NCI-H2227 (cell line): ENCODE measurements at regions not wholly inside any gene's neighbourhood (a gene's known extent, or its start where the extent isn't known, plus 50 kb on each side); places are given as distances from the start of the nearest gene placed in this dataset.
"Not testable (repeated sequence)": the region's sequence is repeated elsewhere in the genome, so short reads cannot be mapped to it uniquely, and the experiment has no call there.

ENCODE experiments used
- DNase-seq: peaks from one replicate; lab custom pipeline; 2025; ENCODE audit not compliant: unreplicated experiment; lab: John Stamatoyannopoulos, UW

DNA sequence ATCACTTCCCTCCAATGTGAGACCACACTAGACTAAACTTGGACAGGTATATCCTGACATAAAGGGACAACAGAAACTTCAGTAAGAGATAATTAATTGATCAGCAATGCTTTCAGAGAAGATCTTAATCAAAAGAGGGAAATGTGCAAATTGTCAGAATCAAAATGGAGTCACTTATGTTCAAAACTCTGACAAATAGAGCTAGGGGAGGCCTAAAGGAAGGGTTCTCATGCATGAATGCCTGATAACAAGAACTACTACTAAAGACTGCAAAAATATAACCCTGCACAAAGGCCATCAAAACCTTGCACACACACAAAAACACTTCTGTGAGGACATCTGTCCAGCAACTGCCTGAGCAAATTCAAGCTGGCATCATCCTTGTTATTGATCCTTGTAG is 637.5 kb upstream of the INTU start:
- DNase-seq: no peak

GRCh38 chr4:127000110-127000509 is 632.6 kb upstream of the INTU start:
- no peak for DNase-seq

DNA sequence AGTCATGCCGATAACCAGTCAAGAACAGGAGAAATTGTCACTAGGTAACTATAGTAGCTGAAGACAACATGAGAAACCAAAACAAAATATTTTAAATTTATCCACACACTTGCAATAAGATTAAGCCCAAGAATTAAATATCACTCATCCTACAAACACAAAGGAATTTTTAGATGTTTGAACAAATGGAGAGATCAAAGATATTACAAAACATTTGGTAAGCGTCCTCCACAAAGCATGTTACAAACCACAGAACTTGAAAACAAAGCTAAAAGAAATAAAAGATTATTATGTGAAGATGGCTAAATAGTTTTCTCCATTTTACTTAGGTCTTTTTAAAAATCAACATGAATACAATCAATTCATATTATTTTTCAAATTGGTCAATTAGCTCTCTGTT is 631.9 kb upstream of the INTU start:
- DNase-seq: no peak

- DNase-seq: no peak
Measured at GRCh38 chr4:127001933-127002332, 630.8 kb upstream of the INTU start.

- DNase-seq: no peak
Measured at GRCh38 chr4:127006446-127006877, 626.3 kb upstream of the INTU start.

- no peak for DNase-seq
Measured at GRCh38 chr4:127007305-127007704, 625.5 kb upstream of the INTU start.

DNA sequence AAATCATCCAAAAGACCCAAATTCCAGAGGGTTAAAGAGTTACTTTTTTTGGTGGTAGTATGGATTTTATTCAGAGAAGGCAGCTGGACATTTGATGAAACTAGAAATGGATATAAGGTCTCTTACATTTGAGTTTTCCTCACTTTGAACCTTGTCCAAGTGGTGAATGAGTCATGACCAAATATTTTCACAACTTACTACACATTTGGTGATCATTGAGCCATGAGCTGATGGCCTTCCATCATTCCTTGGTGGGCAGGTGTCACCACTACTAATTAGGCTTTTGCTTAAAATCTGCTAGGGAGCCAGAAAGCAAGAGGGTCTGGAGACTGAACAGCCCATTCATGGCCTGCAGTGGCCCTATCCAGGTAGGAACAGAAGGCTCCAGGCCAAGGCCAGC is 620.2 kb upstream of the INTU start:
- no peak for DNase-seq

DNA sequence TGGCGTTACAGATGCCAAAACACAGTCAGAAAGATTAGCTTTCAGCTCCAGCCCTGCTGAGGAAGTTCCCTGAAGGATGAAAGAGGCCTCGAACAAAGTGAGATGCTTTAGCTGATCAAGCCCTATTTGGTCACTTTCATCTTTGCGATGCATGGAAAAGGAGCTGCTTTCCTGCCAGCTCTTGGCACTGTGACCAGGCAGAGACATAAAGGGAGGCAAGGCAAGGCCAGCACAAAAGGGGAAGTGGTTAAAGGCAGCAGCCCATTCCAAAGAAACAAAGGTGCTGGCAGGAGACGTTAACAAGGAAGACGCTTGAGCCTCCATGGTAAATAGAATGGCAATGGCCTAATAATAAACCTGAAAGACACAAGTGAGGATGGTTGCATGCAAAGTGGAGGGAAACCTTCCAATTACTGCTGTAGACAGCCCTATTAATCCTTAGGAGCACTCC is 617.1 kb upstream of the INTU start:
- DNase-seq: no peak

- no peak for DNase-seq
Measured at GRCh38 chr4:127018381-127018780, 614.4 kb upstream of the INTU start.

DNA sequence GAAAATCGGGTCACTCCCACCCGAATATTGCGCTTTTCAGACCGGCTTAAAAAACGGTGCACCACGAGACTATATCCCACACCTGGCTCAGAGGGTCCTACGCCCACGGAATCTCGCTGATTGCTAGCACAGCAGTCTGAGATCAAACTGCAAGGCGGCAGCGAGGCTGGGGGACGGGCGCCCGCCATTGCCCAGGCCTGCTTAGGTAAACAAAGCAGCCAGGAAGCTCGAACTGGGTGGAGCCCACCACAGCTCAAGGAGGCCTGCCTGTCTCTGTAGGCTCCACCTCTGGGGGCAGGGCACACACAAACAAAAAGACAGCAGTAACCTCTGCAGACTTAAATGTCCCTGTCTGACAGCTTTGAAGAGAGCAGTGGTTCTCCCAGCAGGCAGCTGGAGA is 611.9 kb upstream of the INTU start:
- DNase-seq: not testable (repeated sequence)

GRCh38 chr4:127036296-127036695 is 596.5 kb upstream of the INTU start:
- no peak for DNase-seq

DNA sequence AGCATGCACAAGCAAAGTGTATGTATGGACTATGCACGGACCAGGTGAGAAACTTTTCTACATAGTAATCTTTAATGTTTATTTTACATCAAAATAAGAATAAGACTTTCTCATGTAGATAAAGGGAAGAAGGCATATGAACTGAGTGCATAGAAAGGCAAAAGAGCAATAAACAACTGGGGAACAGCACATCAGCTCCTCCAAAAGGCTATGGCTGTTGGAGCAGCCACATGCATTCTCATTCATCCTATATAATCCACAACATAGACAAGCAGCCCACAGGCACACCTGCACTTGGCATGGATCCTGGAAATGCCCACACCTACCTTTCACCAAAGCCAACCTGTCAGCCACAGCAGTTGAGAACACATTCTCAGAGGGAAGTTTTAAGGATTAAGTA is 586.9 kb upstream of the INTU start:
- no peak for DNase-seq

GRCh38 chr4:127047930-127048329 is 584.8 kb upstream of the INTU start:
- DNase-seq: no peak

DNA sequence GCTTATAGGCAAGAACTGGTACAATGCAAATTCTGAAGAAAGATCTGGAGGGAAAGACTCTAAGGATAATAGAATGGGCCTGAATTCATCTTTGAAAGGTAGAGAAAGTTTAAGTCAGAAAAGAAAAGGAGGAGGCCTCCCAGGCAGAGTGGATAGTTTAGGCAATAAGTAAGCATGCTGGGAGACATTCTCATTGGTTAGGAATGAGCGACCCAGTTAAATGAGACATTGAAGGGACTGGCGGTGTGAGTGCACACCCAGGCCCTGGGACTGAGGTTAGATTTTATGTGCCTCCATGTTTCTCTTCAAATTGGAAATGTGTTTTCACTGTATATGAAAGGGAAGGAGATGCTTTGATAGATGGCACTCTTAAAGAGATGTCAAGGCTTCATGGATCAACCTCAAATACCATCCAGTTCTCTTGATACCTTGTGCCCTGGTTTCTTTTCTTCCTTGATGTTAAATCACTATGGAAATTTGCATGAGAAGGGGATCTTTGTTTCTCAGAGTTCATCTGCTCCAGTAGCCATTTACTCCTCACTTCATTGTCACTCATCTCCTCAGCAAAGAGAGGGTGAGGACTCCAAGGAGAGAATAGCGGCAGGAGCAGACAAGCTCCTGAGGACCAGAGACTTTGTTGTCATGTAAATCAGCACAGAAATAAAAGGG is 584.2 kb upstream of the INTU start:
- no peak for DNase-seq

DNA sequence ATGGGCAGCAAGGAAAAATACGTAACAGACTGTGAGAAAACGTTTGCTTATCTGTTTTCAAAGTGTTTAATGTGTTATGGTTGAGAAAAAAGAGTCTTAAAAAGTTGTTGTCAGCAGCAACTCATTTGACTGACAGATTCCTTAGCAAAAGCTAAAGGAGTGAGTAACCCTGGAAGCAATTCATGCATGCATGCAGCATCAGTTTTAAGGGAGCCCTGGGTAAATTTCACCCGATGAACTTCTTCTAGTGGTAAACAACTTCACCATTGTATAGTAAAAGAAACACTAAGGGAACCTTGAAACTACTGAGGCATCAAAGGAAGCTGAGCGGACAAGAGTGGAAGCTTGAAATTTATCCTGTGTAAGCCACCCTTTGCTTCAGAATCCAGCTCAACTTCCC is 583.2 kb upstream of the INTU start:
- DNase-seq: no peak

GRCh38 chr4:127052742-127053141 is 580.0 kb upstream of the INTU start:
- DNase-seq: no peak

GRCh38 chr4:127055357-127055756 is 577.4 kb upstream of the INTU start:
- no peak for DNase-seq

DNA sequence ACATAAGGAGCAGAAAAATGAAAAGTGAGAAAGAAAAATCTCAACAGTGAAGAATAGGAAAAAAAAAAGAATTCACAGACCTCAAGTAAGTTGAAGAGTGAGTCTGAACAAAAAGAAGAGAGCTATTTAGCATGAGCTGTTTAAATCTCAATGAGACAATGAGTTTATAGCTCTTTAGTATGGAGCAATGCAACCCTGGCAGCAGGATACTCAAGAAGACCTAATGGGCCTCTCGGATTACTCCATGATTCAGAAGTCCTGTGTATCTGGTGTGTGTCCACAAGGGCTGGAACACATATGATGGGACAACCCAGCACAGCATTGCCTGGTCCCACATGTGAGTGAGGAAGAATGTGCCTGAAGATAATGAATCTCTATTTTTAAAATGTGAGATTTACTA is 563.1 kb upstream of the INTU start:
- DNase-seq: no peak

- DNase-seq: no peak
Measured at GRCh38 chr4:127071443-127071842, 561.3 kb upstream of the INTU start.

GRCh38 chr4:127080141-127080540 is 552.6 kb upstream of the INTU start:
- no peak for DNase-seq

DNA sequence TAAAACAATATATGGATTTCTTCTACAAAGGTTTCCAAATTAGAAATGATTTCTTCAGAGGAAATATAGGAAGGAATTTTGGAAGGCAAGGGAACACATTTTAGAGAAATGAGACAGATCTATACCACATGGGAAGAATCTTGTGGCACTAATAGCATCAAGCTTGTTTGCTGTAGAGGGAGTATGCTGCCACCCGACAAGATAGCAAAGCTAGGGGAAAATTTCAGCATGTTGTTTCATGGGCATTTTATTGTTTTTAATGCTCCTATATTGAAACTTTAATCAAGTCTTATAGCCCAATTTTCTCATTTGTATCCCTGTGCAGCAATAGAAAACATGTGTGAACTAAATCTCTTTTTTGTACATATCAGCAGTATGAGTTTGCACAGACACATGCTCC is 551.7 kb upstream of the INTU start:
- no peak for DNase-seq

GRCh38 chr4:127082986-127083385 is 549.8 kb upstream of the INTU start:
- DNase-seq: no peak

GRCh38 chr4:127084666-127085065 is 548.1 kb upstream of the INTU start:
- no peak for DNase-seq
